ENCODE measurements at regions not wholly inside any gene's neighbourhood (a gene's known extent, or its start where the extent isn't known, plus 50 kb on each side); places are given as distances from the start of the nearest gene placed in this dataset.

- no peak for TF ChIP-seq CTCF (IDR thresholded peaks at IDR 0.05)
- no peak for TF ChIP-seq FOSL2 (IDR thresholded peaks at IDR 0.05; ENCODE audit: borderline replicate concordance, low read depth)
- TF ChIP-seq EP300 (IDR thresholded peaks at IDR 0.05; ENCODE audit: borderline replicate concordance in 1 of 2, low read depth in 1 of 2, low read length in 1 of 2) = no peak
Measured at GRCh38 chr20:6492271-6493055, 275.0 kb upstream of the BMP2 start (continued).

GRCh38 chr20:6490849-6491248 is 276.6 kb upstream of the BMP2 start:
- H3K27me3 ChIP-seq (ENCODE audit: insufficient read depth) = no peaks in the 10 kb centered on the region
- ChIA-PET POLR2A (no interaction called here), CTCF (no interaction called here)
- H3K79me2 ChIP-seq (ENCODE audit: insufficient read depth) = no peaks in the 10 kb centered on the region
- H3K36me3 ChIP-seq (replicated peaks in 1 of 2; ENCODE audit: control insufficient read depth in 1 of 2, insufficient read depth in 2 of 2, low read length in 1 of 2) = no peaks in the 10 kb centered on the region
- no peaks in the 10 kb centered on the region for H3K4me1 ChIP-seq (ENCODE audit: control insufficient read depth in 1 of 2, insufficient read depth in 2 of 2, low read depth in 1 of 2, low read length in 1 of 2)
- TF ChIP-seq SIN3A (IDR thresholded peaks at IDR 0.05; ENCODE audit: borderline replicate concordance, low read depth, low read length) (no peak), EP300 (IDR thresholded peaks at IDR 0.05; ENCODE audit: borderline replicate concordance in 1 of 2, low read depth in 1 of 2, low read length in 1 of 2) (no peak), MXI1 (IDR thresholded peaks at IDR 0.05; ENCODE audit: low read depth, low read length) (no peak), POLR2AphosphoS5 (IDR thresholded peaks at IDR 0.05; ENCODE audit: low read depth, low read length) (no peak), FOXM1 (IDR thresholded peaks at IDR 0.05; ENCODE audit: low read depth) (no peak), EZH2phosphoT487 (IDR thresholded peaks at IDR 0.05; ENCODE audit: borderline replicate concordance, low read depth) (no peak), PBX3 (IDR thresholded peaks at IDR 0.05) (no peak), RCOR1 (IDR thresholded peaks at IDR 0.05; ENCODE audit: low read length) (no peak), FOXJ3 (CRISPR knock-in tag; IDR thresholded peaks at IDR 0.05) (no peak), SMC3 (IDR thresholded peaks at IDR 0.05; ENCODE audit: low read depth, low read length) (no peak), MEF2A (IDR thresholded peaks at IDR 0.05; ENCODE audit: borderline replicate concordance, low read depth) (no peak), USF2 (IDR thresholded peaks at IDR 0.05; ENCODE audit: borderline replicate concordance, low read depth, low read length) (no peak), RAD21 (IDR thresholded peaks at IDR 0.05; ENCODE audit: low read length) (no peak), TEAD4 (IDR thresholded peaks at IDR 0.05; ENCODE audit: borderline replicate concordance, insufficient read depth) (no peak), RXRA (IDR thresholded peaks at IDR 0.05; ENCODE audit: borderline replicate concordance, low read depth) (no peak), TCF12 (IDR thresholded peaks at IDR 0.05) (no peak), CTCF (IDR thresholded peaks at IDR 0.05) (no peak), YY1 (IDR thresholded peaks at IDR 0.05; ENCODE audit: low read depth) (no peak), GABPA (IDR thresholded peaks at IDR 0.05; ENCODE audit: low read depth) (no peak)
- no peak overlapping the region for H2AFZ ChIP-seq (ENCODE audit: low read depth)
- H3K4me3 ChIP-seq (ENCODE audit: low read depth in 2 of 2, low read length in 1 of 2) = no peak overlapping the region
- no peaks in the 10 kb centered on the region for H3K9me3 ChIP-seq
- no peaks in the 10 kb centered on the region for H4K20me1 ChIP-seq (ENCODE audit: insufficient read depth)
- no peak overlapping the region for H3K27ac ChIP-seq (ENCODE audit: low read depth in 2 of 2, low read length in 1 of 2)
- no peak overlapping the region for H3K9ac ChIP-seq
- H3F3A ChIP-seq (replicated peaks; ENCODE audit: insufficient read depth) = no peaks in the 10 kb centered on the region
- H3K9me2 ChIP-seq = no peaks in the 10 kb centered on the region
- 16% methylated on average over 3 of the region's 3 CpGs for WGBS (ENCODE audit: low lambda C conversion rate)
- no peak overlapping the region for H3K4me2 ChIP-seq
- DNase-seq = no peak

Data from SK-N-SH (cell line).